Stimulated activated CD4-positive, alpha-beta T cell treated with anti-CD3 and anti-CD28 coated beads, TNF-alpha, amount 100 ng/mL, for 24 hours (primary cell): ENCODE measurements at regions not wholly inside any gene's neighbourhood (a gene's known extent, or its start where the extent isn't known, plus 50 kb on each side); places are given as distances from the start of the nearest gene placed in this dataset.
"Not testable (repeated sequence)": the region's sequence is repeated elsewhere in the genome, so short reads cannot be mapped to it uniquely, and the experiment has no call there.

Source experiments
- DNase-seq, 3 experiments: peaks; one replicate each; pipeline ENCODE4 v3.0.0-alpha.2; 2020; ENCODE audit warnings: low read depth in 3 of 3

DNA sequence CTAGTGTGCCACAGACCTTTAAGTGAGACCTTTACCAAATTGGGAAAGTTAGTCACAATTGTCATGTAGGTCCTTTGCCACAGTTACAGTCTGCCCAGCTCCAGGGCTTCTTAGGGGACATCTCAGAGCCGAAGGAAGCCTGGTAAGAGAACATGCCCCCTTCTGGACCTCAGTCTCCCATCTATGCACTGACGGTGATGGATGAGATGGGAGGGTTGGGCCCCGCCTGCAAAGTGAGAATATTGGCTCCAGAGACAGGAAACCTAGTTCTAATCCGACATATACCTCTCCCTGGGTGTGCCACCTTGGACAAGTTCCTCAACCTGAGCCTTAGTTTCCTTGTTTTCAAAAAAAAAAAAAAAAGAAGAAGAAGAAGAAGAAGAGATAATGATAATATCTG lies 85.1 kb upstream of the NAV2 start:
- DNase-seq: no peak

DNA sequence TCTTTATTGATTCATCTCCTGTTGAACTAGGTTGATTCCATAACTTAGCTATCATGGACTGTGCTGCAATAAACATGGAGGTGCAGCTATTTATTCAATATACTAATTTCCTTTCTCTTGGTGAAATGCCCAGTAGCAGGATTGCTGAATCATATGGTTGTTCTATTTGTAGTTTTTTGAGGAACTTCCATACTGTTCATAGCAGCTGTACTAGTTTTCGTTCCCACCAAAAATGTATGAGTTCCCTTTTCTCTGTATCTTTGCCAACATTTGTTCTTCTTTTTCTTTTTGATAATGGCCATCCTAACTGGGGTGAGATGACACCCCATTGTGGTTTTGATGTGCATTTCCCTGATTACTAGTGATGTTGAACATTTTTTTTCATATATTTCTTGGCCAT lies 87.2 kb upstream of the NAV2 start:
- DNase-seq: no peak

DNA sequence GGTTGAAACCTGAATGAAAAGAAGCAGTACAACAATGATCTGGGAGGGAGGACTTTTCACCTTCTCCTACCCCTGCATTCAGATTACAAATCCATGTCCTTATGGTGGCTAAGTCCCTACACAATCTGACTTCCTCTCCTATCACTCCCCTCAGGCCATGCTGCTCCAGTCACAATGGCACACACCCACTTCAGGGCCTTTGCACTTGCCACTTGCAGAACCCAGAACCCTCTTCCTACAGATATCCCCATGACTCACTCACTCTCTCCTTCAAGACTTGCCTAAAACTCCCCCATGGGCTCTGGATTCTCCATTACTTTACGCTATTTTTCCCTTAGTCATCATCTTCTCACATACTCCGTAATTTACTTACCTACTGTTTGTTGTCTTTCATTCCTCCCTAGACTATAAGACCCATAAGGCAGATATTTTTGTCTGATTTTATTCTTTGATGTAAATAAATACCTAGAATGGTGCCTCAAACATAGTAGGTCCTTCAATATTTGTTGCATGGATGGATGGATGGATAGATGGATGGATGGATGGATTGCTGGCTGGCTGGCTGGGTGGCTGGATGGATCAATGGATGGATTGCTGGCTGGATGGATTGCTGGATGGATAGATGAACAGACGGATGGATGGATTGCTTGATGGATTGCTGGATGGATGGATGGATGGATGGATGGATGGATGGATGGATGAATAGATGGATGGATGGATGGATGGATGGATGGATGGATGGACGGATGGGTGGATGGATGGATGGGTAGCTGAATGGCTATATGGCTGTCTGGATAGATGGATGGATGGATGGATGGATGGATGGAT lies 94.7 kb upstream of the NAV2 start:
- no peak for DNase-seq

DNA sequence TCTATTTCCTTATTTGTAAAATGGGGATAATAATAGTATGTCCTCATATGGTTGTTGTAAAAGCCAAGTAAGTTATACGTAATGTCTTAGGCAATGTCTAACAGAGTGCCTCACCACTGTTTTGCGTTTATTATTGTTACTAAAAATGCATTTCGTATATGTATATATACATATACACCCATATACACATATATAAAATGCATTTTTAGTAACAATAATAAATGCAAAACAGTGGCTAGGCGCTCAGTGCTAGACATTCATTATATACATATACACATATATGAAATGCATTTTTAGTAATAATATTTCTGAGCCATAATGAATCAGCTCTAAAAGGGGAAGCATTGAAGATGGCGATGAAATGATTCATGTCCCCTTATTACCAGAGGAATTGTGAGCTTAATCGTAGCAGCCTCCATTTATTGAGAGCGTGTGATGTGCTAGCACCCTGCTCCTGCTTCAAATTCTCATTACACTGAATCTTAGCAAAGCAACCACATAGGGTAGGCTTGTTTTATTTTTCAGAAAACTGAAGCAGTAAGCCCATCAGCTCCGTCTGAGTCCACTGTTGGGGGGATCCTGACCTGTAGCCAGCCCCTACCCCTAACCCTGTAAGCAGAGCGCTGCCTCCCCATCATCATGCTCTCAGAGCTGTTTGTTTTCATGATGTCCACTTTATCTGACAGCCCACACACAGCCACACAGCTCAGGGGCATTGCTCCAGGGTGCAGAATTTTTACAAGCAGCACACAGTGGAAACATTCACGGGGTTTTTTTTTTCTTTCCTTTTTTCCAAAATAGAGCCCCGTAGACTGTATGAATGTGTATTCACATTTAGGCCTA lies 97.1 kb upstream of the NAV2 start:
- no peak for DNase-seq

DNA sequence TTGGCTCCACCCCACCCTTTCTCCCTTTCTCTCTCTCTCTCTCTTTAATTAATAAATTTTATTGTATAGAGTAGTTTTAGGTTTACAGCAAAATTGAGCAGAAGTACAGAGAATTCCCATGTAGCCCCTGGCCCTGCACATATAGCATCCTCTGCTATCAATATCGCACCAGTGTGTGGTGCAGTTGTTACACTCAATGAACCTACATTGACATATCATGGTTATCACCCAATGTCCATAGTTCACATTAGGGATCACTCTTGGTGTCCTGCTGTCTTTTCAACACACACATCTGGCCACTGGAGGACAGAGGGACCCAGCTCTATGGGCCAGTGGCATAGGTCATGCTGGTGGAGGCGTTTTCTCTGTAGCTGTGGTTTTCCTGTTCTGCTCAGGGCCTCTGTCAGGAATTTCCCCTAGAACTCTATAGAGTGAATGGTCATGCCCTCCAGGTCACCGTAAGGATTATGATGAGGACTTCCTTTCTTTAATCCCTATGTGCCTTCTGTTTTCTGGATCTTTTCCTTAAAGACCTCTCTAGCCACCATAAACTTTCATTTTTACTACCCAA lies 98.2 kb upstream of the NAV2 start:
- no peak for DNase-seq

DNA sequence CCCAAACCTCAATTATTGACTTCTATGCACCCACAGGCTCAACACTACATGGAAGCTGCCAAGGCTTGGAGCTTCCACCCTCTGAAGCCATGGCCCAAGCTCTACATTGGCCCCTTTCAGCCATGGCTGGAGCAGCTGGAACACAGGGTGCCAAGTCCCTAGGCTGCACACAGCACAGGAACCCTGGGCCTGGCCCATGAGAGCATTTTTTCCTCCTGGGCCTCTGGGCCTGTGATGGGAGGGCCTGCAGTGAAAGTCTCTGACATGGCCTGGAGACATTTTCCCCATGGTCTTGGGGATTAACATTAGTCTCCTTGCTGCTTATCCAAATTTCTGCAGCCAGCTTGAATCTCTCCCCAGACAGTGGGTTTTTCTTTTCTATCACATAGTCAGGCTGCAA lies 100.6 kb upstream of the NAV2 start:
- not testable (repeated sequence) for DNase-seq

DNA sequence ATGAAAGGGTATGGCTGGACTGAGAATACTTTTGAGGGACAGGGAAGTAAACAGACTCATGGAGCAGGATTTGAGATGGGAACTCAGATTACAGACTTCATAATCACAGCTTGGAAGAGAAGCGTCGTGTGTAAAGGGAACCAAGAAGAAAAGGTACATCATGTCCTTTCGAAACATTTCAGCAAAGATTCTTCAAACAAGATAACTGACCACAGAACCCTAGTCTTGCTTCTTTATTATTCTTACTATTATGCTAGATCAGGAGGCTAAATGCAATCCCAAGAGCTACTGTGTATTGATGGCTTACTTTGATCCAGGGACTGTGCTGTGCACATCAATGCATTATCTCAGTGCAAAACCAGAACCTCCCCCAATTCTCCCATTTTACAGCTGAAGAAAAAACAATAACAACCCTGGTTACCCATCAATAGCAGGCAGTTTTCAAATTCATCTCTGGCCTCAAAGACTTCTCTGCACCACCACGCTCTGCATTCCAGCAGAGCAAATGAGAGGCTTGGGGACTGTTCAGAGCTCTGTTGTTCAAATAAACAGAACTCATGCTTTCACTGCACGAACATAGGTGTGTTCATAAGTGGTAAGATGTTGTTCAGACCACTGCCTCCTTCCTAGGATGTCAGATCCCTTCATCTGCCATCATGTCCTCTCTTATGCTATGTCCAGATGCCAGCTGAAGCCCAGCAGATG lies 104.8 kb upstream of the NAV2 start:
- no peak for DNase-seq

DNA sequence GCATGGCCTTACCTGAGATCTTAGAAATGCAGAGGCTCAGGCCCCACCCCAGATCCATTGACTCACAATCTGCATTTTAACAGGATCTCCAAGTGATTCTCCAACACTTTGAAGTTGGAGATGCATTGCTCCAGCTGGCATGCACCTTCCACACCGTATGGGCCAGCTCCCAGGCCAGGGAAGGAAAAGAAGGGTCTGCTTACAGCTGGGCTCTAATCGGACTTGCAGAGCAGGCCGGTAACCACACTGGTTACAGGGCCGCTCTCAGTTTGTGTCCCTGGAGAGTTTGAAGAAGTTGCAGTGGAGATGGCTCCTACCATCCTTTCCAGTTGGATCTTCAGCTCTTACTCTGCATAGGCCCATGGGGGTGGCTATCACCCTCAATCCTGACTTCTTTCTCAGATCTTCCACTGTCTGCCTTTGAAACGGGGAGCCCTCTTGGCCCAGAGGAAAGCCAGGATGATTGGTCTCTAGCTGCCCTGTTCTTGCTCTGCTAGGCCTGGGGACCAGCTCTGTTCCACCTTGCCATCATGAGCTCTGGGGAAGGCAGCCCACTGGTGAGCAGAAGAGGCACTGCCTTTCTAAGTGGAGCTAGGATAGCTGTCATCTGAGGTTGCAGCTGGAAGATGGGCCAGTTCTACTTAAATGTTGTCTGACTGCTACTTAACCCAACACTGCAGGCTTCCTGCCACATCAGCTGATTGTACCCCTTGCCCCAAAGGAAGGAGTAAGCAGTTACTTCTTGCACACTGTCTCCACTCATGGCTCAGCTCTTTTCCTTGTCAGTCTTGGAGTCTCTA lies 105.6 kb upstream of the NAV2 start:
- no peak for DNase-seq

DNA sequence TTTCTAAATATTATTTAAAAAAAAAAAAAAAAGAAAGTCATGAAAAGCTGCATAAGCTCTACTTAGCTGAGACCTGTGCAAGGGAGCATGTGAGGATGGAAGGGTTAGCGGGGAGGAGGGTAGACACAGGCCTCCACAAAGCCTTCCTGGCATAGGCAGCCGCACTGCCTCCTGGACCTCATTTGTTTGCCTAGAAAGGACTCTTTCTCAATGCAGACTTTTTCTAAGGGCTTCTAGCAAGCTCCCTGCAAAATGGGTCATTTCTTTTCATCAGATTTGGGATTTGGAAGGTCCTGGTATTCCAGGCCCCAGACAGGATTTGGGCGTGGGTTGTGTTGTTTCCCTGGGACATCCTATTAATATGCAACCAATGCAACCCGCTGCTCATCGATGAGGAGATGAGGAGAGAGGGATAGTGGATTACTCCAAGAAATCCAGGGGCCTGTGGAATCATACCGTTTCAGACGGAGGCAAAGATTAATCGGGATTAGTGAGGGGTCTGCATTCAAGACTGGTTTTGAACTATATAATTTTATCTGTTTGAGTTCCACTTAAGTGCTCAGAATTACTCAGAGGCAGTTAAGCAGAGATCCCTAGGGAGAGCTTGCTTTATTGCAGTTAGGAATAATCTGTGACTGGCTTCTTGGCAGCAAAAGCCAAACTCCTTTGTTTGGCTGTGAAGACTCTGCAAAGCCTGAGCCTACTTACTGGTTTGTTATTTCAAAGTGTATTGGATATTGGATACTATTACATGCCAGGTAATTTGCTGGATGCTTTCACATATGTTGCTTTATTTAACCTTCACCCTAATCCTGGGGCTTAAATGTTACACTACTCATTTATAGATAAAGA lies 106.9 kb upstream of the NAV2 start:
- DNase-seq: no peak

DNA sequence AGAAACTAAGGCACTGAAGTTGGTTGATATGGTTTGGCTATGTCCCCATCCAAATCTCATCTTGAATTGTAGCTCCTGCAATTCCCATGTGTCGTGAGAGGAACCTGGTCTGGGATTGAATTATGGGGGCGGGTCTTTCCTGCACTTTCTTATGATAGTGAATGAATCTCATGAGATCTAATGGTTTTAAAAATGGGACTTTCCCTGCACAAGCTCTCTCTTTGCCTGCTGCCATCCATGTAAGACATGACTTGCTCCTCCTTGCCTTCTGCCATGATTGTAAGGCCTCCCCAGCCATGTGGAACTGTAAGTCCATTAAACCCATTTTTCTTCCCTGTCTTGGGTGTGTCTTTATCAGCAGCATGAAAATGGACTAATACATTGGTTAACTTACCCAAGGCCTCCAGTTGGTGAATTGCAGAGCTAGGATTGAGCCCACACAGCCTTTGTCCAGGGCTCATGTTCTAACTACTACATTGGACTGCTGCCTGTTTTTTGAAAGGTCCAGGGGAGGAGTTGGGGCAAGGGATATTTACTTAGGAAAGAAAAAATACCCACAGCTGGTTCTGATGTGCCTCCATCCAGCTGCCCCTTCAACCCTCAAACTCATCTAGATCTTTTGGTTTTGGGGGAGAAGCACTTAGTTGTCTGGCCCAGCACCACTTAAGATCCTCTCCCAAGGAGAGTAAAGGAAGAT lies 107.8 kb upstream of the NAV2 start:
- no peak for DNase-seq

DNA sequence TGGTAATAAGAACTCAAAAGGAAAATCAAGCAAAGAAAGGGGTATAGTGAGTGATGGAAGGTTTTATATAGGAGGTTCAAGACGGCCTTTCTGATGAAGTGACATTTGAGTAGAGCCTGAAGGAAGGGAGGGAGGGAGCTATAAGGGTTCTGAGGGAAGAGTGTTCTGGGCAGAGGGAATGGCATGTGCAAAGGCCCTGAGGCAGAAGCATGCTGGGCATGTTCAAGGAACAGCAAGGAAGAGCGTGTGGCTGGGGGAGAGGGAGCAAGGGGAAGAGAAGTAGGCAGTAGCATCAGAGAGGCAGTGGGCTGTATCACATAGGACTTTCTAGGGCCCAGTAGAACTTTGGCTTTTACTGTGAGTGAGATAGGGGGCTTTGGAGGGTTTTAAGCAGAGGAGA lies 108.9 kb upstream of the NAV2 start:
- no peak for DNase-seq

DNA sequence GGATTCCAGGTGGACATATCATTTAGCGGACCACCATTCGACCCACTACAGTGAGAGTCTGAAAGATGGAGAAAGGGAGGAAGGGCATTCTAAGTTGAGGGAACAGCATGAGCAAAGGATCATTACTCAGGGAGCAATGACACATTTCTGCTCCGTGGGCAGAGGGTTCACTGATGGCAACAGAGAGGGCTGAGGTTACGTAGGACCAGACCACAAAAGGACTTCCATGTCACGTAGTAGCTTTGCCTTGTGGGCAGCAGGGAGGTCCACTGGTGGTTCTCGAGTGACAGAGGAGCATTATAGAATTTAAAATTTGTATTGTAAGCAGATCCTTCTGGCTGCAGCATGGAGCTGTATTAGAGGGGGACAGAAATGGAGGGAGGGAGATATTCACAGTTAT lies 109.7 kb upstream of the NAV2 start:
- DNase-seq: no peak

DNA sequence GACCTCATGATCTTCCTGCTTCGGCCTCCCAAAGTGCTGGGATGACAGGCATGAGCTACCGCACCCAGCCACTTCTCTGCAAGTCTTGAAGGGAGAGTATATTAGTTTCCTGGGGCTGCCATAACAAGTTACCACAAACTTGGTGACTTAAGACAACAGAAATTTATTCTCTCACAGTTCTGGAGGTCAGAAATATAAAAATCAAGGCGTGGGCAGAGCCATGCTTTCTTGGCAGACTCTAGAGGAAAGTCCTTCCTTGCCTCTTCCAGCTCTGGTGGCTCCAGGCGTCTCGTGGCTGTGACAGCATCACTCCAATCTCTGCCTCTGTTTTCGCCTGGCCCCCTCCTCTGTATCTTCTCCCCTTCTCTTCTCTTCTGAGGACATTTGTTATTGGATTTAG lies 110.2 kb upstream of the NAV2 start:
- no peak for DNase-seq

DNA sequence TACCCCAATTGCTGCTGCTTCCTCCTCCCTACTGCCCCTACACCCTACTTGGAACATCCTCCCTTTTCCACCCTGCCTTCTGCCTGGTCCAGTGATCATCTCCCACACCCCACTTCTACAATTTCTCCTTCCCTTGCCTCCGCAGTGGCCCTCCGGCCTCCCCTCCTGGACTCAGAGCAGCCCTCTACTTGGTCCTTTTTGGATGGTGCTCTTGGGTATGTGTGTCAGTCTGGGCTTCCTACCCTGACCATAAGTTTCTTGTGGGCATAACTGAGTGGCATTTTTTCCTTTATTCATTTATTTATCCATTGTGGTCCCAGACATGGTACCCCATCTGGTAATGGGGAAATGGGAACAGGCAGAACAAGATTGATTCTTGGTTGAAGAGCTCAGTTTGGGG lies 111.4 kb upstream of the NAV2 start:
- no peak for DNase-seq

DNA sequence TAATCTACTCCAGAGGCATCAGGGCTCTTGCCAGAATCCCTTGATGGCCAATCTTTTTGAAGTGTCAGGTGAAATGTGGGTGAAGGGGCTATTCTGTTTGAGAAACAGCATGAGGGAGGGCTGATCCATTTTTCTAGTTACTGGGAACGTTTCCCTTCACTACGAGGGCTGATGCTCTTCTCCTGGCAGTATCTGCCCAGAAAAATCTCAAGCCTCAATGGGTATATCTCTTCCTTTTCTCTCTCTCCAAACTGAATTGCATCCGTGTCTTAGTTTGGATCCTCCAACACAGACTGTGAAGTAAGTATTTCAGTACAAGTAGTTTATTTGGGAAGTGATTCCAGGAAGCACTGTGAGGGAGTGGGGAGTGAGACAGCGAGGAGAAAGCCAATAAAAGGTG lies 113.0 kb upstream of the NAV2 start:
- no peak for DNase-seq

DNA sequence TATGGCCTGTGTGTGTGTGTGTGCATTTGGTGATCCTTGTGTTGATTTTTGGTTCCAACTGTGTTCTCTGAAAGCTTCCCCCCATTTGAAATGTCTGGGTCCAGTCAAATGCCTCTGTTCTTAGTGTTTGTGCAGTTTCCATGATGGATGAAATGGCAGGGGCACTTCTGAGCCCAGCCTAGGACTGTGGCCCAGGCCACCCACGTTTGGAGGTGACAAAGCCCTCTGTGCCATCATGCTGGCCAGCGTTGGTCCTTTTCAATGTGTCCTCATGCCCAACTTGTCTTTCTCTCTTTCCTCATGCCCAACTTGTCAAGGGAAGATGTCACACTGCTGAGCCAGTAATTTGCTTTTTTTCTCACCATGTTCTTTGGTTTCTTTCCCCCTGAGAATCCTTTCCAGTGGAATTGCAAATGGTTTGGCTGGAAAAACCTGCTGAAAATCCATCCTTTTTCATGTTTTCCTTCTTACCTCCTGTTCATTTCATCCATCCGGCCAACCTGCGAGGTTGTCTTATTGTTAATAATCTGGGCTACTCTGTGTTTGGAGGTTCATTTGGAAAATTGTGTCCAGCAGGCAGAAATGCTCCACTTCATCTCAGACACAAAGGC lies 113.7 kb upstream of the NAV2 start:
- no peak for DNase-seq

DNA sequence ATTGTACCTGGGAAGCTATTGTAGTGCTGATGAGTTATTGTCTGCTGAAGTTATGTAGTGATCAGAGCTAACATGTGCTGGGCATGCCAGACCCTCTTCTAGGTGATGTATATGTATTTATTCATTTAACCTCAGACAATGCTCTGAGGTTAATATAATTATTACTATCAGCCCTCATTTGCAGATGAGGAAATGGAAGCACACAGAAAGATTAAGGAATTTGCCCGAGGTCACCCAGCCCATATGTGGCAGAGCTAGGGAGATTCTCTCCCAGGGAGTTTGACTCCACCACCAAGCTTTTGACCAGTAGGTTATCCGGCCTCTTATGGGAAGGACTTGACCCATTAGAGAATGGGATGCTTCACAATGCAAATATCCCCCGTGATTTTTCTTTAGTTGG lies 114.2 kb upstream of the NAV2 start:
- no peak for DNase-seq

DNA sequence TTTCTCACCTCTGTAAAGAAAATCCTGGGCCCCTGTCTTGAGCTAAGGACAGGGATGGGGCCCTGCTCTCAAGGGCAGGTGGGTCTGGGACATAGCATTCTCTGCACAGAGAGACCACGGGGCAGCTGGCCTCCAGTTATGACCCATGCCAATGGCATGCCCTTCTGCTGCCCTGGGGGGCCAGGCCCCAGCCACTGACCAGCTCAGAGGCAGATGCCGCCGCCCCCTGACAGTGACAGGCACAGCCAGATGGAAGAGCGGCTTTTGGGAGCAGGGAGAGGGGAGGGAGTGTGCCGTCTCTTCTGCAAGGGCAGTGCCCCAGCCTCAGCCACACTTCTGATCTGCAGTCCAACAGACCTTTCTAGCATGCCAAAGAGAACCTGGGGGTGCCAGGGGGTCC lies 114.8 kb upstream of the NAV2 start:
- no peak for DNase-seq

DNA sequence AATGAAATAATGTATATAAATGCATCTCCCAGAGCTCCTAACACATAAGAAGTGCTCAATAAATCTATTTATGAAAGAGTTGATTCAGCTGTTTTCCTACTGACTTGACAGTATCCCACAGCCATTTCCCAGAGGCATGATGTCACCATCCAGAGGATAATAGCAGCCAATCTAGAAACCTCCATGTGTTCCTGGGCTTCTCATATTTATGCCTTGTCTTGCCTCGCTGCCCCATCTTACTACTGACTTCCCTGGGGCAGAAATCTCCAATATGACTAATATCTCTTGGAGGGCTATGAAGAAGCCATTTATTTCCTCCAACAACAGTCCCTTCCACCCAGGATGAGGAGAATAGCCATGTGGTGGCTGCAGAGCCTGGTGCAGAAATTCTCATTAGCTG lies 115.4 kb upstream of the NAV2 start:
- DNase-seq: no peak
